B cell (primary cell): ENCODE measurements at regions not wholly inside any gene's neighbourhood (a gene's known extent, or its start where the extent isn't known, plus 50 kb on each side); places are given as distances from the start of the nearest gene placed in this dataset.
"Not testable (repeated sequence)": the region's sequence is repeated elsewhere in the genome, so short reads cannot be mapped to it uniquely, and the experiment has no call there.

ENCODE experiments used
- CTCF ChIP-seq: fragments of 200-600 bp; IDR thresholded peaks from one replicate; pipeline ENCODE4 v1.8.0; 2022; ENCODE audit warnings: antibody characterized with exemption, mild to moderate bottlenecking
- EZH2 ChIP-seq: IDR thresholded peaks from 2 replicates; pipeline ENCODE4 v1.6.1; 2012; ENCODE audit warnings: borderline replicate concordance, low read depth, mild to moderate bottlenecking, moderate library complexity, low read length; ENCODE audit not compliant: insufficient read depth, poor library complexity, severe bottlenecking

GRCh38 chr14:82691191-82691590 is 1157.5 kb upstream of the SEL1L start:
- not testable (repeated sequence) for TF ChIP-seq CTCF, EZH2
